D721Med (cell line): ENCODE measurements at regions not wholly inside any gene's neighbourhood (a gene's known extent, or its start where the extent isn't known, plus 50 kb on each side); places are given as distances from the start of the nearest gene placed in this dataset.

Source experiments
- DNase-seq: peaks from one replicate; pipeline ENCODE4 v3.0.0; 2011; ENCODE audit warnings: low spot score; ENCODE audit not compliant: insufficient read length
- FAIRE-seq: peaks from 2 replicates; lab custom pipeline; 2011; peaks lifted over from hg19 to GRCh38; lab: Jason Lieb, UNC
- TF ChIP-seq, protein P1 (sequence below): IDR thresholded peaks from 2 replicates; pipeline ENCODE4 v1.5.1; 2012; ENCODE audit warnings: mild to moderate bottlenecking, control low read depth; ENCODE audit not compliant: insufficient read depth; ENCODE audit errors: missing control alignments

GRCh38 chr5:155239803-155240202, 226.2 kb downstream of the KIF4B start:
- TF ChIP-seq, protein P1, sequence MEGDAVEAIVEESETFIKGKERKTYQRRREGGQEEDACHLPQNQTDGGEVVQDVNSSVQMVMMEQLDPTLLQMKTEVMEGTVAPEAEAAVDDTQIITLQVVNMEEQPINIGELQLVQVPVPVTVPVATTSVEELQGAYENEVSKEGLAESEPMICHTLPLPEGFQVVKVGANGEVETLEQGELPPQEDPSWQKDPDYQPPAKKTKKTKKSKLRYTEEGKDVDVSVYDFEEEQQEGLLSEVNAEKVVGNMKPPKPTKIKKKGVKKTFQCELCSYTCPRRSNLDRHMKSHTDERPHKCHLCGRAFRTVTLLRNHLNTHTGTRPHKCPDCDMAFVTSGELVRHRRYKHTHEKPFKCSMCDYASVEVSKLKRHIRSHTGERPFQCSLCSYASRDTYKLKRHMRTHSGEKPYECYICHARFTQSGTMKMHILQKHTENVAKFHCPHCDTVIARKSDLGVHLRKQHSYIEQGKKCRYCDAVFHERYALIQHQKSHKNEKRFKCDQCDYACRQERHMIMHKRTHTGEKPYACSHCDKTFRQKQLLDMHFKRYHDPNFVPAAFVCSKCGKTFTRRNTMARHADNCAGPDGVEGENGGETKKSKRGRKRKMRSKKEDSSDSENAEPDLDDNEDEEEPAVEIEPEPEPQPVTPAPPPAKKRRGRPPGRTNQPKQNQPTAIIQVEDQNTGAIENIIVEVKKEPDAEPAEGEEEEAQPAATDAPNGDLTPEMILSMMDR, result no peak
- no peak for DNase-seq
- FAIRE-seq, result no peak

GRCh38 chr5:155250596-155250995, 237.0 kb downstream of the KIF4B start:
- no peak for DNase-seq
- TF ChIP-seq, protein P1, result no peak
- FAIRE-seq, result no peak

DNA sequence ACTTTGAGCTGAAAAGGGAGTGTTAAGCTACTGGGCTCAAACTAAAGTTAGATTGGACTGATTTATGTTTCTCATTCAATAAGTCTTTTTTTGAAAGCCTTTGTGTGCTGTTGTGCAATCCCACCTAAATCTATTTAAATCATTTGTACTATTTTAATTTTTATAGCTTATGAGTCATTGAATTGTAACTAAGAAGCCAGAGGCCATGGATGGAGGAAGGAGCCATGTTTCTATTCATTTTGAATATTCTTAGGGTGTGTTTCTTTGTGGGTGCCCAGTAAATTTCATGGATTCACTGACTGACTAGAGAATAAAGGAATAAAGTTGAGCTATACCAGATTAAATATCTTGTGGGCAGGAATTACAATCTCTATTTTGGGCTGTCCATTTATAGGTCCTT, 238.5 kb downstream of the KIF4B start:
- DNase-seq (no peak), FAIRE-seq (no peak)
- TF ChIP-seq, protein P1, result no peak

- DNase-seq, result no peak
- TF ChIP-seq, protein P1, result no peak
- FAIRE-seq, result no peak
Measured at GRCh38 chr5:155252717-155253116, 239.2 kb downstream of the KIF4B start.

GRCh38 chr5:155254399-155254798, 240.8 kb downstream of the KIF4B start:
- TF ChIP-seq, protein P1, result no peak
- no peak for FAIRE-seq
- DNase-seq, result no peak

DNA sequence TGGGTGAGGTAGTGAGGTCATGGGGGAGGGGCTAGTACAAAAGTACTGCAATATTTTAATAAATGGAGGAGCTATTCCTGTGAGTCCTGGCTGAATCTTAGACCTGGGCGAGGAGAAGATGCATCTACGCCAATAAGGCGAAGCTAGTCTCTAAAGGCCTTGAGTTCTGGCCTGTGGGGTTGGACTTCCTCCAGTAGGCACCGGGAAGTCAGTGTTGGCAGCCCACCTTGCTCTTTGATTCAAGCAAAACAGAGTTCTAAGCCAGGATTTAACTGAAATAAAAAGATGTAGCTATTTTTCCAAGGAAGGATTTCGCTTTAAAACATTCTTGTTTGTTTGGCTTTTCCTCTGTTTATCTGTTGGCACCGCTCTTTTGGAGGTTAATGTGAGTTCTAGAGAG, 244.6 kb downstream of the KIF4B start:
- TF ChIP-seq, protein P1, result no peak
- DNase-seq (no peak), FAIRE-seq (no peak)

- TF ChIP-seq, protein P1, result no peak
Measured at GRCh38 chr5:155259648-155260047, 246.1 kb downstream of the KIF4B start.

More at GRCh38 chr5:155259648-155260047, 246.1 kb downstream of the KIF4B start:
- FAIRE-seq (no peak), DNase-seq (no peak)
